Right lobe of liver (tissue), 4 donors: ENCODE measurements at regions not wholly inside any gene's neighbourhood (a gene's known extent, or its start where the extent isn't known, plus 50 kb on each side); places are given as distances from the start of the nearest gene placed in this dataset.

Experiments used
- POLR2A ChIP-seq: fragments of 450-650 bp; IDR thresholded peaks from one replicate; pipeline ENCODE4 v1.6.1; 2017; ENCODE audit warnings: antibody characterized with exemption, mild to moderate bottlenecking
- TF ChIP-seq, protein P1 (sequence below), 4 donors: fragments of 200-600 bp in 3 of 4; fragments of 450-650 bp in 1 of 4; IDR thresholded peaks; one replicate each; pipeline versions ENCODE4 v1.5.1 to v1.8.0; 2016 to 2022; ENCODE audit warnings: antibody characterized with exemption in 4 of 4, mild to moderate bottlenecking in 2 of 4
- donor health status: DM: no; HTN: no; CAD: no.
- donor health status: DM: no; HTN: no; CAD: no.
- donor health status: DM: no; HTN: yes; CAD: no.

DNA sequence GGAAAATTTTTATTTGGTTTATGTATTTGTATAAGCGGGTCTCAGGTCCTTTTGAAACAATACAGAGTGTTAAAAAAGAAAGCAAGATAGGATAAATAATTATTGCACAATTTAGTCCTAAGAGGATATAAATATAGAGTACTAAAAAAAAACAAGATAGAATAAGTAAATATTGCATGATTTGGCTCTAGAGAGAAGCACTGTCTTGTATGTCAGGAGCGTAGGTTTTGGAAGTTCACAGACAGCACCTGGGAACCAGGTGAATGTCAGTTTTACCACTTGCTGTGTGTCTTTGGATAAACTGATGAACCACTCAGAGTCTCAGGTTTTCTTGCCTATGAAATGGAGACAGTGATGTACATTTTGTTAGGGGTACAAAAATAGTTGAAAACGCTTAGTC is 266.2 kb upstream of the ADAMTSL1 start:
- TF ChIP-seq POLR2A: no peak
- TF ChIP-seq, protein P1, sequence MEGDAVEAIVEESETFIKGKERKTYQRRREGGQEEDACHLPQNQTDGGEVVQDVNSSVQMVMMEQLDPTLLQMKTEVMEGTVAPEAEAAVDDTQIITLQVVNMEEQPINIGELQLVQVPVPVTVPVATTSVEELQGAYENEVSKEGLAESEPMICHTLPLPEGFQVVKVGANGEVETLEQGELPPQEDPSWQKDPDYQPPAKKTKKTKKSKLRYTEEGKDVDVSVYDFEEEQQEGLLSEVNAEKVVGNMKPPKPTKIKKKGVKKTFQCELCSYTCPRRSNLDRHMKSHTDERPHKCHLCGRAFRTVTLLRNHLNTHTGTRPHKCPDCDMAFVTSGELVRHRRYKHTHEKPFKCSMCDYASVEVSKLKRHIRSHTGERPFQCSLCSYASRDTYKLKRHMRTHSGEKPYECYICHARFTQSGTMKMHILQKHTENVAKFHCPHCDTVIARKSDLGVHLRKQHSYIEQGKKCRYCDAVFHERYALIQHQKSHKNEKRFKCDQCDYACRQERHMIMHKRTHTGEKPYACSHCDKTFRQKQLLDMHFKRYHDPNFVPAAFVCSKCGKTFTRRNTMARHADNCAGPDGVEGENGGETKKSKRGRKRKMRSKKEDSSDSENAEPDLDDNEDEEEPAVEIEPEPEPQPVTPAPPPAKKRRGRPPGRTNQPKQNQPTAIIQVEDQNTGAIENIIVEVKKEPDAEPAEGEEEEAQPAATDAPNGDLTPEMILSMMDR (IDR thresholded peaks at IDR 0.05): no peak
